ENCODE measurements at regions not wholly inside any gene's neighbourhood (a gene's known extent, or its start where the extent isn't known, plus 50 kb on each side); places are given as distances from the start of the nearest gene placed in this dataset.

- TF ChIP-seq CTCF (optimal IDR thresholded peaks at IDR 0.05 in 1 of 3, IDR thresholded peaks at IDR 0.05 in 1 of 3, conservative IDR thresholded peaks at IDR 0.05 in 1 of 3; ENCODE audit: extremely low read depth in 1 of 3, insufficient read depth in 2 of 3, low read length in 3 of 3) = no peak
- no peak for TF ChIP-seq EZH2 (IDR thresholded peaks at IDR 0.05; ENCODE audit: low read length)
- Histone ChIP-seq H3K27me3 (ENCODE audit: control insufficient read depth, extremely low read depth, insufficient read depth, low read length) (no peaks in the 10 kb centered on the region), H4K20me1 (ENCODE audit: control insufficient read depth, extremely low read depth, insufficient read depth, low read length) (no peaks in the 10 kb centered on the region), H3K4me1 (ENCODE audit: control insufficient read depth, extremely low read depth, insufficient read depth, low read length) (no peaks in the 10 kb centered on the region), H3K4me3 (ENCODE audit: control insufficient read depth in 2 of 3, extremely low read depth in 1 of 3, insufficient read depth in 2 of 3, low read depth in 1 of 3, low read length in 3 of 3) (no peak overlapping the region), H3K27ac (ENCODE audit: control insufficient read depth, insufficient read depth, low read length) (no peak overlapping the region), H3K36me3 (ENCODE audit: control insufficient read depth in 2 of 2, extremely low read depth in 1 of 2, insufficient read depth in 2 of 2, low read length in 2 of 2) (no peaks in the 10 kb centered on the region), H3K9me3 (ENCODE audit: control insufficient read depth, low read depth, low read length) (no peaks in the 10 kb centered on the region), H3K9me1 (ENCODE audit: control insufficient read depth, extremely low read depth, insufficient read depth, low read length) (no peaks in the 10 kb centered on the region), H3K79me2 (ENCODE audit: control insufficient read depth, insufficient read depth, low read length) (no peaks in the 10 kb centered on the region), H3K4me2 (ENCODE audit: control insufficient read depth, extremely low read depth, insufficient read depth, low read depth, low read length) (no peak overlapping the region), H3K9ac (ENCODE audit: control insufficient read depth, extremely low read depth, insufficient read depth, low read length) (no peak overlapping the region), H2AFZ (ENCODE audit: control insufficient read depth, low read length) (no peak overlapping the region)
- DNase-seq (ENCODE audit: low read depth, low spot score) (no peak), FAIRE-seq (no peak)
- dilution Hi-C loops (cut with MboI; ENCODE audit: extremely low pct_ligation_motif_present, low sequenced_read_pairs) = no loop called here
These were observed 113.3 kb upstream of the ZNF521 start for GRCh38 chr18:25465152-25465732.

- Histone ChIP-seq H3K27ac (ENCODE audit: control insufficient read depth, insufficient read depth, low read length) (no peak overlapping the region), H2AFZ (ENCODE audit: control insufficient read depth, low read length) (no peak overlapping the region), H3K79me2 (ENCODE audit: control insufficient read depth, insufficient read depth, low read length) (no peaks in the 10 kb centered on the region), H3K27me3 (ENCODE audit: control insufficient read depth, extremely low read depth, insufficient read depth, low read length) (no peaks in the 10 kb centered on the region), H3K4me1 (ENCODE audit: control insufficient read depth, extremely low read depth, insufficient read depth, low read length) (no peaks in the 10 kb centered on the region), H3K36me3 (ENCODE audit: control insufficient read depth in 2 of 2, extremely low read depth in 1 of 2, insufficient read depth in 2 of 2, low read length in 2 of 2) (no peaks in the 10 kb centered on the region), H3K4me3 (ENCODE audit: control insufficient read depth in 2 of 3, extremely low read depth in 1 of 3, insufficient read depth in 2 of 3, low read depth in 1 of 3, low read length in 3 of 3) (no peak overlapping the region), H3K9me1 (ENCODE audit: control insufficient read depth, extremely low read depth, insufficient read depth, low read length) (no peaks in the 10 kb centered on the region), H3K9me3 (ENCODE audit: control insufficient read depth, low read depth, low read length) (no peaks in the 10 kb centered on the region), H3K9ac (ENCODE audit: control insufficient read depth, extremely low read depth, insufficient read depth, low read length) (no peak overlapping the region), H3K4me2 (ENCODE audit: control insufficient read depth, extremely low read depth, insufficient read depth, low read depth, low read length) (no peak overlapping the region), H4K20me1 (ENCODE audit: control insufficient read depth, extremely low read depth, insufficient read depth, low read length) (no peaks in the 10 kb centered on the region)
- DNase-seq (ENCODE audit: low read depth, low spot score) (no peak), FAIRE-seq (no peak)
- TF ChIP-seq EZH2 (IDR thresholded peaks at IDR 0.05; ENCODE audit: low read length) (no peak), CTCF (optimal IDR thresholded peaks at IDR 0.05 in 1 of 3, IDR thresholded peaks at IDR 0.05 in 1 of 3, conservative IDR thresholded peaks at IDR 0.05 in 1 of 3; ENCODE audit: extremely low read depth in 1 of 3, insufficient read depth in 2 of 3, low read length in 3 of 3) (no peak)
- dilution Hi-C loops (cut with MboI; ENCODE audit: extremely low pct_ligation_motif_present, low sequenced_read_pairs) = no loop called here
These were observed 112.3 kb upstream of the ZNF521 start for GRCh38 chr18:25464227-25464626.

All from keratinocyte (primary cell).